Testis (tissue), 2 donors: ENCODE measurements at regions not wholly inside any gene's neighbourhood (a gene's known extent, or its start where the extent isn't known, plus 50 kb on each side); places are given as distances from the start of the nearest gene placed in this dataset.

ENCODE experiments used
- POLR2A ChIP-seq: fragments of 450-650 bp; IDR thresholded peaks from one replicate; pipeline ENCODE4 v1.6.1; 2017; ENCODE audit warnings: antibody characterized with exemption, mild to moderate bottlenecking, moderate library complexity
- TF ChIP-seq, protein P1 (sequence below), 3 experiments: fragments of 450-650 bp in 2 of 3; fragments of 200-600 bp in 1 of 3; sonication (generic) in 1 of 3; IDR thresholded peaks; one replicate each; pipeline ENCODE4 v1.5.1; 2016 to 2019; ENCODE audit warnings: antibody characterized with exemption in 3 of 3, mild to moderate bottlenecking in 2 of 3, moderate library complexity in 1 of 3

DNA sequence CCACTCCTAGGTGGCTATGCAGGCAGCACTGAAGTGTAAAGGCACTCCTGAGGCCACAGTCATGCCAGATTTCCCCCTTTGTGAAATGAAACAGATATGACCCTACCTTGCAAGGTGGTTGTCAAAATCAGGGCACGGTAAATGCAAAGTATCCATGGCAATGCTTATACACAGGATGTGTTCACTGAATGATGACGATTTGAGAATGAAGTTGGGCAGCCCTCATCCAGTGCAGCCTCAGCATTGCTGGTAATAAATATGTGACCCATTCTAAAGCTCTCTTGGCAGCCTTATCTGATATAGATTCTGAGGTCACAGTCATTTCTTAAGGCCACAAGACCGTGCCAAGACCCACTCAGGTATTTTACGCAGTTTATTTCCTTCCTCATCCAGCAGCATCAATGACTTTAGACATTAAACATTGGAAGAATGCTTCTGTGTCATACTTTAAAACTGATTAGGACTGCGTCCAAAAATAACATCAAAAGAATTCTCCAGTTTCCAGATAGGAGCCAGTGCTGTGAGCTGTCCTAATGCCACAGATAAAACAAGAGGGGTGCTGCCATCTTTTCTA lies 125.5 kb upstream of the SERTAD2 start:
- TF ChIP-seq, protein P1, sequence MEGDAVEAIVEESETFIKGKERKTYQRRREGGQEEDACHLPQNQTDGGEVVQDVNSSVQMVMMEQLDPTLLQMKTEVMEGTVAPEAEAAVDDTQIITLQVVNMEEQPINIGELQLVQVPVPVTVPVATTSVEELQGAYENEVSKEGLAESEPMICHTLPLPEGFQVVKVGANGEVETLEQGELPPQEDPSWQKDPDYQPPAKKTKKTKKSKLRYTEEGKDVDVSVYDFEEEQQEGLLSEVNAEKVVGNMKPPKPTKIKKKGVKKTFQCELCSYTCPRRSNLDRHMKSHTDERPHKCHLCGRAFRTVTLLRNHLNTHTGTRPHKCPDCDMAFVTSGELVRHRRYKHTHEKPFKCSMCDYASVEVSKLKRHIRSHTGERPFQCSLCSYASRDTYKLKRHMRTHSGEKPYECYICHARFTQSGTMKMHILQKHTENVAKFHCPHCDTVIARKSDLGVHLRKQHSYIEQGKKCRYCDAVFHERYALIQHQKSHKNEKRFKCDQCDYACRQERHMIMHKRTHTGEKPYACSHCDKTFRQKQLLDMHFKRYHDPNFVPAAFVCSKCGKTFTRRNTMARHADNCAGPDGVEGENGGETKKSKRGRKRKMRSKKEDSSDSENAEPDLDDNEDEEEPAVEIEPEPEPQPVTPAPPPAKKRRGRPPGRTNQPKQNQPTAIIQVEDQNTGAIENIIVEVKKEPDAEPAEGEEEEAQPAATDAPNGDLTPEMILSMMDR (IDR thresholded peaks at IDR 0.05), result no peak
- TF ChIP-seq POLR2A, result no peak
